Dermis blood vessel endothelial cell (primary cell): ENCODE measurements at regions not wholly inside any gene's neighbourhood (a gene's known extent, or its start where the extent isn't known, plus 50 kb on each side); places are given as distances from the start of the nearest gene placed in this dataset.
"Not testable (repeated sequence)": the region's sequence is repeated elsewhere in the genome, so short reads cannot be mapped to it uniquely, and the experiment has no call there.

Source experiments
- DNase-seq: peaks from one replicate; pipeline ENCODE4 v3.0.0; 2010

DNA sequence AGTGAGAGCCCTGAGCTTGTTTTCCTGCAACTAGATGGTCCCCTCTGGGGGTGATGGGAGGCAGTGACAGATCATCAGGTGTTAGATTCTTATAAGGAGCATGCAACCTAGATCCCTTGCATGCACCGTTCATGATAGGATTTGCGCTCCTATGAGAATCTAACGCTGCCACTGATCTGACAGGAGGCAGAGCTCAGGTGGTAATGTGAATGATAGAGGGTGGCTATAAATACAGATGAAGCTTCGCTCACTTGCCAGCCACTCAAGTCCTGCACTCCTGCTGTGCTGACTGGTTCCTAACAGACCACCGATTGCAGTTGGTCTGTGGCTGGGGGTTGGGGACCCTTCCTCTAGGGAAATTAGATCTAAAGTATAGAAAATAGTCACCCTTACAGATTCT, 290.6 kb upstream of the ADCY2 start:
- DNase-seq: no peak

DNA sequence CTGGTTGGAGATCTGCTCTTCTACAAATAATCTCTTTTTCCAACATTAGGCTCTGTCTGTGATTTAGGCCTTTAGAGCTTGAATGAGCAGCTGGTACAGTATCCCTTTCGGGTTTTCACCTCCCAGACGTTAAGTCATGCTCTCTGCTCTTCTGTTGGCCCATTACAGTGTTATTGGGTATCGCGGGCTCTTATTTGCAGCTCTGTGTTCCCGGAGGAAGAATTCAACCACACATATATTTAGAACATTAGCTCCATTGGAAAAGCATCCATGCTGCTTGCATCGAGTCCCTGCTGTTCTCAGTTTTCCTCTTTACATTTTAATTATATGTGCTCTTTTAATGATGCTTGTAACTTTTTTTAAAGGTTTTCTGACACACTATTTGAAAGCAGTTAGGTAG, 278.0 kb upstream of the ADCY2 start:
- DNase-seq: no peak

DNA sequence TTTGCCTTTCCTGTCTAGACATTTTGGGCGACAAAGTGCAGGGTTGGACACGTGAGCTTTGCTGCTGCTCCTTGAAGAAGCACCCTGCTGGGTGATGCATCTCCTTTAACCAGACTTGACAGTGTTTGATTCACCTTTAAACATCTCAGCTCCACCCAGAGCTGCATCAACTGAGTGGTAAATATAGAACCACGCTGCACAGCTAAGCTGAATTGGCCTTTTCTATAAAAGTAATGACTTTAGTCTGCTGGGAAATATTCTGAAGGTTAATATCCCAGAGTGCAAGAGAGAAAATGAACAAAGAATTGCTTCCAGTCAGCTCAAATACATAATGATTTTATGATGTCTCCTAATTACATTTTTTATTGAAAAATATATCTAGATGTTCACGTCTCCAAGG, 264.3 kb upstream of the ADCY2 start:
- no peak for DNase-seq

DNA sequence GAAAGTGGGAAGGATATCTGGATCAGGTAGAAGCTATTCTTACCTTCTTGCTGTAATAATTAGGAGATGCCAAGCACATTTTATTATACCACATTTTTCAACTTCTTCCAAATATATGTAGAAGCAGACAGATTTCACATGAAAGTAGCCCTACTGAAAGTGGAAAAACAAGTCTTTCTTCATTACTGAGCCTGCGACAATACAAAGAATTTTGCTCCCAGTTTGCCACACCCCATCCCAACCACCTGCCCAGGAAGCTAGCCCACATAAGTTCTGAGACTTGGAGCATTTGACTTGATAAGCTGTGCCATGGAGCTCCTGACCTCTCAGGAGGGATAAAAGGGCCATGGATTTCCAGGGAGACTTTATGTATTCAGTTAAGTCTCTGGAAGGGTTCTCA, 249.1 kb upstream of the ADCY2 start:
- DNase-seq: no peak

DNA sequence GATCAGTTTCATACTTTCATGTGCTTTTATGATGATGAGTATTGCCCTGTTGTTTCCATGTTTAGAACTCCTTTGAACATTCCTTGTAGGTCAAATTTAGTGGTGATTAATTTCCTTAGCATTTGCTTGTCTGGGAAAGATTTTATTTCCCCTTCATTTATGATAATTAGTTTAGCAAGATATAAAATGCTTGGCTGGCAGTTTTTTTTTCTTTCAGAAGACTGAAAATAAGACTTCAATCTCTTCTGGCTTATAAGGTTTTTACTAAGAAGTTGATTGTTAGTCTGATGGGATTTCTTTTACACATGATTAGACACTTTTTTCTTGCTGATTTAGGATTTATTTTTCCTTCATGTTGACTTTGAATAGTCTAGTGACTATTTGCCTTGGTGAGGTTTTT, 238.9 kb upstream of the ADCY2 start:
- DNase-seq: no peak

DNA sequence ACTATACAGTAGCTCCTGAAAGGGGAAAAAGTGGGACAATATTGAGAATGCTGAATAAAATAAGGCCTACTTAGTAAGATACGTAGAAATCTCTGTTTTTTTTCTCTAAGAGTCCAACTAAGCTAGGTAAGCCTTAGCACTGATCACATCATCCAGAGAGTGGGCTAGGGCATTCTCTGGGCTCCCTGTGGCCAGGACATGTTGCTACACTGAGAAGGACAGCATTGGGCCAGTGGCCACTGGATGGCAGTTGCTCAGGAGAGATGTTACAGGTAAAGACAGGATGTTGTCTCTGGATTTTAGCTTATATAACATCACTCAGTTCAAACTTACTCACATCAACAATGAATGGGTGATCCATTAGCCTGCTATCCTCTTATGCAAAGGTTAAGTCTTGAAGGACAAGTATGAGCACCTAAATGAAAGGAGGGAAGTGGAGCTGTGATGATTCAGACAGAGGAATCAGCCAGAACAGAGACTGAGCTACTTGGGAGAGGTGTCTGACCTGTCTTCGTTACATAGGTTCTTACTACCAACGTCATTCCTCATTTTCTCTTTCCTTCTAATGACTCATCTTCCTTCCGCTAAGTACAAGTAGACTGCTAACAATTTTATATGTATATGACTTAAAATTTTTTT, 226.6 kb upstream of the ADCY2 start:
- no peak for DNase-seq

DNA sequence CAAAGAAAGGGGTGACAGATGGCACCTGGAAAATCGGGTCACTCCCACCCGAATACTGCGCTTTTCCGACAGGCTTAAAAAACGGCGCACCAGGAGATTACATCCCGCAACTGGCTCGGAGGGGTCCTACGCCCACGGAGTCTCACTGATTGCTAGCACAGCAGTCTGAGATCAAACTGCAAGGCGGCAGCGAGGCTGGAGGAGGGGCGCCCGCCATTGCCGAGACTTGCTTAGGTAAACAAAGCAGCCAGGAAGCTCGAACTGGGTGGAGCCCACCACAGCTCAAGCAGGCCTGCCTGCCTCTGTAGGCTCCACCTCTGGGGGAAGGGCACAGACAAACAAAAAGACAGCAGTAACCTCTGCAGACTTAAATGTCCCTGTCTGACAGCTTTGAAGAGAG, 225.2 kb upstream of the ADCY2 start:
- not testable (repeated sequence) for DNase-seq

DNA sequence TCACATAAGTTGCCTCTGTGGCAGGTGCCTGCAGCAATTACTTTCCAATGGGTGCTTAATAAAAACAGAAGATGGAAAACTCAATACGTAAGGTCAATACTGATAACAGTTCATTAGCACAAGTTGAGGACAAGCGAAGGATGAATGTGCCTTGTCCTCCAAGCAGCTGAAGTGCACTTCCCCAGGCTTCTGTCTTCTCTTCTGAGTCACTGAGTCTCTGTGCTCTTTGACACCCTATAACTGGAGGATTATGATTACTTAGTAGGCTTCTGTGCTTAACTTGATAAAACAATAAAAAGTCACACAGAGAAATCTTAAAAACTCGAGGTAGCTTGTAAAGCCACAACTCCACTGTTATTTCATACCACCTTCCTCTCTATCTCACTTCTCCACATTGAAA, 216.6 kb upstream of the ADCY2 start:
- DNase-seq: no peak

DNA sequence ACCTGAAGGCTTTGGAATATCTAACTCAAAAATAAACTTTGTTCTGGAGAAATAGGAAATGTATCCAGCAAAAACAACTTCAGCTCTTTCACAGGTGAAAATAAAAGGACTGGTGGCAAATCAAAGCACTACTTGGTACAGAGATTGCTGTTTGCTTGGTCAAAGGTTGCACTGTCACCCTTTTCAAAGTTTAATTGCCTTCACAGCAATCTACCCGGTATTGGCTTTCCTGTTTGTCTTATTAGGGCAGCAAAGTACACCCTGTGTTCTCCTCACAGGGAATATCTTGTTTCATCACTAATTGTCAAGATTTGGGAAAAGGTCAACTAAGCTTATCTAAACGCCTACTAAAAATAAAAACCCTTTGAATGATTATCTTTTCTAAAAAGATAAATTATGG, 214.1 kb upstream of the ADCY2 start:
- no peak for DNase-seq

DNA sequence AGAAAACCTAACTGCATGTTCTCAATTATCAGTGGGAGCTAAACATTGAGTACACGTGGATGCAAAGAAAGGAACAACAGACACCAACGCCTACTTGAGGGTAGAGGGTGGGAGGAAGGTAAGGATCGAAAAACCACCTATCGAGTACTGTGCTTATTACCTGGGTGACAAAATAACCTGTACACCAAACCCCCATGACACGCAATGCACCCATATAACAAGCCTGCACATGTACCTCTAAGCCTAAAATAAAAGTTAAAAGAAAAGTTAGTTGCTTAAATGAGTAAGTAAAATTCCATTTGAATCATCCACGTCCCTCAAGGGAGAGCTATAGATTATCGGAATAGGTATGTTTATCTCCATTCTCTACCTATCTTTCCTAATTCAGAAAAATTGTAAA, 210.2 kb upstream of the ADCY2 start:
- no peak for DNase-seq

DNA sequence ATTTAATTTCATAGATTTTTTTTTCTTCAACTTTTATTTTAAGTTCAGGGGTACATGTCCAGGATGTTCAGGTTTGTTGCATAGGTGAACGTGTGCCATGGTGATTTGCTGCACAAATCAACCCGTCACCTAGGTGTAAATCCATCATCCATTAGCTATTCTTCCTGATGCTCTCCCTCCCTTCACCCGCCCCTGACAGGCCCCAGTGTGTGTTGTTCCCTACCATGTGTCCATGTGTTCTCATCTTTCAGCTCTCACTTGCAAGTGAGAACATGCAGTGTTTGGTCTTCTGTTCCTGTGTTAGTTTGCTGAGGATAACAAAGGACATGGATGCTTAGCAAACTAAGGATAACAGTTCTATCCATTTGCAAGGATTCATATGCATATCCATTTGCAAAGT, 209.1 kb upstream of the ADCY2 start:
- no peak for DNase-seq

DNA sequence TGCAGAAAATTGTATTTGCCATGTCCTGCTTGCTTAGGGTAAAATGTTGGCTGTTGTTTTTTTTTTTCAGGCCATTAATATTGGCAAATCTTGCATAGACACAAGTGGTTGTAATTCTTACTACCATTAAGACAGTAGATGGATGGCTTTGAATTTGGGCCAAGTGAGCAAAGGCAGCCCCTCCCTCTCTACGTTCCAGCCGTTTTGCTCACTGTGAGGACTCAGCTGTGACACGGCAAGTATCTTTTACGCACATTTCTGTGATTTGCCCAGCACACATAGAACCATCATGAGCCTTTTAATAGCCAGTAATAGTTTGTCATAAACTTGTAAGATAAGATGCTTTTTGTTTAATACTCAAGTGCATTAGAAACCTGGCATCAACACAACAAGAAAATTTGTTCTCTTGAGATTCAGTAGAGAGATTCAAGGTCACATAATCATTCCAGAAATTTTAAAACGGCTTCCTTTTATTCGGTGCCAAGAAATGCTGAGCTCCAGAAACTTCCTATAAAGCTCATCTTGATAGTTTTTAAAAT, 205.2 kb upstream of the ADCY2 start:
- DNase-seq: no peak

DNA sequence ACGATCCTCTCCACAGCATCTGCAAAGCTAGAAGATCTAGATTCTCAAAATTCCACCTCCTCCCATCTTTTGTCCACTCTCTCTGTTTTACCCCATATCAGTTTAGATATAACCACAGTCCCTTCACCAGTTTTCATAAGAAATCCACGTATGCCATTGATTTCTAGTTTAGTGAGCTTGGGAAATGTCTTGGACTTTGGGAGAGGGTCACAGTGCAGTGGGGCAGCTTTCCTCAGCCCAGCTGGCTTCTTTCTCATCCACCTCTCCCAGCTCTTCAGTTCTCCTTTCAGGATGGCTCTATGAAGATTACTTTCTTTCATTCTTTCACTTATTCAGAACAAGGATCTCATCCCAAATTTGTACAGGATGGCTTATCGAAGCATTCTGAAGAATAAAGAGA, 203.9 kb upstream of the ADCY2 start:
- no peak for DNase-seq

DNA sequence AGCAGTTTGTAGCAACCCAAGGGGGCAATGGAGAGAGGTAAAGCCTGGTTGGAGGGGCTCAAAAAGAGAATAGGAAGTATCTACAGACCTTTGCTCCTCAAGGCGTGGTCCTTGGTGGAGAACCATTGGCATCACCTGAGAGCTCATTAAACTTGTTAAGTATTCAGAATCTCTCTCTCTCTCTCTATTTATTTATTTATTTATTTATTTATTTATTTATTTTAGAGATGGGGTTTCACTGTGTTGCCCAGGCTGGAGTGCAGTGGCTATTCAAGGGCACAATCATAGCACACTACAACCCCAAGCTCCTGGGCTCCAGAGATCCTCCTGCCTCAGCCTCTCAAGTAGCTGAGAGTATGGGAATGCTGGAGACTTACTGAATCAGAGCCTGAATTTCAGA, 193.1 kb upstream of the ADCY2 start:
- DNase-seq: no peak

DNA sequence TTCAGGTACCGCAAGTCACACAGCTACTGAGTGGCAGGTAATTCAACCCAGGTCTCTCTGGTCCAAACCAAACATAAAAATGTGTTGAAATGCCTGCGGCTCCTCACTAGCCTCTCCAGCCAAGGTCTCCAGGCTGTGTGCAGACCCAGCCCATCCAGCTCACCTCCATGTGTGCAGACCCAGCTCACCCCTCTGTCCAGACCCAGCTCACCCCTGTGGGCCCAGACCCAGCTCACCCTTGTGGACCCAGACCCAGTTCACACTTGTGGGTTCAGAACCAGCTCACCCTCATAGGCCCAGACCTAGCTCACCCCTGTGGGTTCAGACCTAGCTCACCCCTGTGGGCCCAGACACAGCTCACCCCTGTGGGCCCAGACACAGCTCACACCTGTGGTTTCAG, 188.0 kb upstream of the ADCY2 start:
- no peak for DNase-seq

DNA sequence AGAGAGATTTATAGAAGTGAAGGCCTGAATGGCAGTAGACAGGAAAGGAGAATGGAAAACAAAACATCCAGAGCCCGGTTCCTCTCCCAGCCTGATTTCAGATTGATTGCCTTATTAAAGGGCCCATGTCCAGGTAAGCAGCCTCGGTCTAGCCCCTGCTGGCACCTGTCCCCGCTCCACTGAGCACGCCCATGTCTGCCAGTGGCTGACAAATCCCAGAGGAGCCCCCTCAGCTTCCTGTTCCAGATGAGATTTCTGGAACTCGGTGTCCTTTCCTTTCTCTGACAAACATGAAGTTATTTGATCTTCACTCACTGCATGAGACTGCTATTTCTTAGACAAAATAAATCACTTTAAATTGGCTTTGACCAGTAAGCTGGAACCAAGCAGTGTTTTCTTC, 187.0 kb upstream of the ADCY2 start:
- no peak for DNase-seq

DNA sequence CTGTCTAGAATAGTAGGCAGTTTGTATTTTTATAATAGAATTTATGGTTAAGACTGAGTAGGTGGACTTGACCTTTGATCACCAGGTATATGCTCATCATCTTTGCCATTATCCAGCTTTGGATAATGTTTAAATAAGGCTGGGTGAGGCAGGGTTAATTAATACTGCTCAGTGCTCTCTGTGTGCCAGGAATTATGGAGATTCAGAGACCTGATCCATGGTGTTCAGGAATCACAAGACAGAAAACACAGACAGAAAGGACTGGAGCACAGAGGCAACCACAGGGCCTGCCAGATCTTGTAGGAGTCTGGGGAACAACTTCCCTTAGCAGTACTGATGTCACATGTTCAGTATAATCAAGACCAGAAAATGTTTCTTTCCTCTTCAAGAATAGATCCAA, 186.3 kb upstream of the ADCY2 start:
- DNase-seq: no peak

DNA sequence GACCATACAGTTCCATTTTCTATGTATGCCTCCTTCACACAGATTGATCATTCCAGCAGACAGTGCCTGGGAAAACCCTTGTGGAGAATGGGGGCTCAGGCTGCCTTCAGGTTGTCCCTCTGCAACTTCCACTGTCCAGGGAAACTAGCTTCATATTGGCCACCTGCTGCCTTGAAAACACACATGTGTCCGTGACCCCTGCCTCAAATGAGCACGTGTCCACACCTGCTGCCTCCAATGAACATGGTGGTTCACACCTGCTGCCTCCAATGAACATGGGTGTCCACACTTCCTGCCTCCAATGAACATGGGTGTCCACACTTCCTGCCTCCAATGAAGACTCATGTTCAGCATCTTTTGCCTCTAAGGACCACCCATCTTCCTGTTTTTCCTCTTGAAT, 185.4 kb upstream of the ADCY2 start:
- DNase-seq: no peak

DNA sequence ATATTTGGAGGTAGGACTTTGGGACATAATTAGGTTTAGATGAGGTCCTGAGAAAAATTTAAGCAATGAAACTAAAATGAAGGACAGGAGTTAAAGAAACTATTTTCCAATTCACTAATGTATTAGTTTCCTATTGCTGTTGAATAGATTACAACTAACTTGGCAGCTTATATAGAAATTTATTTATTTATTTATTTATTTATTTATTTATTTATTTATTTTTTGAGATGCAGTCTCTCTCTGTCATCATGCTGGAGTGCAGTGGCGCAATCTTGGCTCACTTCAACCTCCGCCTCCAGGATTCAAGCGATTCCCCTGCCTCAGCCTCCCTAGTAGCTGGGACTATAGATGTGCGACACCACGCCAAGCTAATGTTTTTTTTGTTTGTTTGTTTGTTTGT, 182.4 kb upstream of the ADCY2 start:
- DNase-seq: no peak

DNA sequence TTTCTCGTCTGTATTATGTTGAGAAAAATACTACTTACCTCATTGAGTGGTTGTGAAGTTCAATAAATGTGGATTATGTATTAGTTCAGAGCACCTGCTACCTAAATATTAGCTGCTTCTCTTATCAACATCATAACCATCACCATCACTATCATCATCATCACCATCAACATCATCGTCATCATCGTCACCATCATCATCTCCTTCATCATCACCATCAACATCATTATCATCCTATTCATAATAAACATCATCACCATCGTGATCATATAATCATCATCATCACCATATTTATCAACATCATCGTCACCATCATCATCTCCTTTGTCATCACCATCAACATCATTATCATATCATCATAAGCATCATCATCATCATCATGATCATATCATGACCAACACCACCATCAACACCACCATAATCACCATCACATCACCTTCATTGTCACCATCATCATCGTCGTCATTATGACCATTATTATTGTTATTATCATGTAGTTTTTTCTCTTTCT, 181.0 kb upstream of the ADCY2 start:
- DNase-seq: no peak

DNA sequence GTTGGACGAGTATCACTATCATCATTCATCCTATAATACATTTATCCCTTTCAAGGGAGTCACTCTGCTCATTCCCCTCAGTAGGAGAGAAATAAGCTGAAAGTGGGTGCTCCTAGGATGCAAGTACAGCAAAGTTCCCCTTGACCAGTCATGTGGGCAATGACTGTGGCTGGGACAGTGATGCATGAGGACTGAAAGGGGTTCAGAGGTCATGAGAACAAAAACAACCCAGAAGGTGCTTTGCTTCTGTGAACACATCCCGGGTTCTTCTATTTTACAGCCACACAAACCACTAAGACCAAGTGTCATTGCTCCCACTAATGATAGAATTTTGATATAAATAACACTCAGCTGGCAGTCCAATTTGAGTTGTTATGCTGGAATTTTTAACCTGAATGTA, 177.8 kb upstream of the ADCY2 start:
- DNase-seq: no peak

DNA sequence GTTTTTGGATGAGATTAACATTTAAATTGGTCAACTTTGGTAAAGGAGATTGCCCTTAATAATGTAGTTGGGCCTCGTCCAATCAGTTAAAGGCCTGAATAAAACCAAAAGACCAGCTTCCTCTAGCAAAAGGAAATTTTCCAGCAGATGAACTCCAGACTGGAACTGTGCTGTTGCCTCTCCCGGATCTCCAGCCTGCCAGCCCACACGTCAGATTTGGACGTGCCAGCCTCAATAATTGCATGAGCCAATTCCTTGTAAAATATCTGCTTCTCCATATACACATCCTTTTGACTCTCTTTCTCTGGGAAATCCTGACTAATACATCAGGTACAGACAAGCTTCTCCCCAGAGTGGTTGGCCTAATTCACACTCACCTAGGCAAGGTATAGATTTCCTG, 175.8 kb upstream of the ADCY2 start:
- DNase-seq: no peak

DNA sequence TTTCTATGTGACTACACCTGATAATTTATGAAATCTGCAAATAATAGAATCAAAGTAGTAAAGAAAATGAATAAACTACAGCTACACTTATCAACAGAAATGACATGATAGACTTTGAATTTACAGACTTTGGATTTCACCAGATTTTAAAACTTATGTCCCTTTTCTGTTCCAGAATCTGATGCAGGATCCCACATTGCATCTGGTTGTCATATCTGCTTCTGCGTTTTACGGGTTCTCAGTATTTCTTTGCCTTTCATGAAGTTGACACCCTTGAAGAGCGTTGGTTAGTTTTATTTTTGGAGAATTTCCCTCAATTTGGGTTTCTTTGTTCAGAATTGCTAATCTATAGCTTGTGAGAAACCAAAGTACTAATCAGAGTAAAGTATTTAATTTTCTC, 174.9 kb upstream of the ADCY2 start:
- DNase-seq: no peak

DNA sequence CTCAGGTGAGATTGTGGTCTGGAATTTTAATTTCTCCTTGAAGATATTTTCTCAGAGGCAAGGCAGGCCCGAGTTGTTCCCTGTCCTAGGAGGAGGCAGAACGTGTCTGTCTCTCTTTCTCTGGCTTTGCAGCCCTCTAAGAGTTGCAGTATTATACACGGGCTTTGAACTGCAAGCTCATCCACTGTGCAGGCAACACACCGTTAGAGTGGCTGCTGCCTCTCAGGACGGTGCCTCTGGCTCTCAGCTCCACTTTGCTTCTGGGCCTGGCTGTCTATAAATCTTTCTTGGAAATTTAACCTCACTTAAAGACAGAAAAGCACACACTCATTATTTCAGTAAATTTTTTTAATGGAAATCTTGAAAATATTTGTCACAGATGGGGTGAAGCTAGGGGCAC, 170.1 kb upstream of the ADCY2 start:
- DNase-seq: no peak

DNA sequence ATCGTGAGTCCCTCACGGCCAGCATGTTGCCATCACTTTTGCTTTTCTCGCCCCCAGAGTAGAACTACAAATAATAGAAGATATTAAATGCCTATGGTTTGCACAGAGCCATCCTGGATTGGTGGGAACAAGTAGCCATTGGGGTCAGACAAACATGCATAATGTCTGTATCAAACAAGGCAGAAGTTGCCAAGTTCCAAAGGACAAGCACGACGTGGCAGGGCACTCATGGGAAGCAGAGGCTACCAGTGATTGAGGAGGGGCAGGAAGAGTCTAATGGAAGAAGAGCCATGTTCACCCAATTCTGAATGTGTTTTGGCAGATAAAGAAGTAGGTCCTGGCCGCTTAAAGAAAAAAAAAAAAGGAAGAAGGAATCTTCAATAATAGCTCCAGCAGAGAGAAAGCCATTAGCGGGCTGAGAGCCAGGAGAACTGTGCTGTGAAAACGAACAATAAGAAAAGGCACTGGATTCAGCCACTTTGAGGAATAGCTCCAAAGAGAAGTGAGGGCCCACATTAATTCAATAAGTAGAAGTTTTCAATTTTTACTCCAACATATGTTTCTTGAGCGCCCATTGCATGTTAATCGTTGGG, 153.7 kb upstream of the ADCY2 start:
- no peak for DNase-seq
